ENCODE measurements at regions not wholly inside any gene's neighbourhood (a gene's known extent, or its start where the extent isn't known, plus 50 kb on each side); places are given as distances from the start of the nearest gene placed in this dataset.

GRCh38 chr17:13442361-13442760 is 159.4 kb downstream of the HS3ST3A1 start:
- TF ChIP-seq FOXP2 (optimal IDR thresholded peaks at IDR 0.05; ENCODE audit: borderline replicate concordance, extremely low read depth, extremely low read length, insufficient read depth) (no peak), POLR2AphosphoS5 (IDR thresholded peaks at IDR 0.05; ENCODE audit: low read depth, low read length) (no peak), SIN3A (IDR thresholded peaks at IDR 0.05; ENCODE audit: borderline replicate concordance, insufficient read depth, low read length) (no peak), TAF1 (IDR thresholded peaks at IDR 0.05; ENCODE audit: borderline replicate concordance, insufficient read depth, low read length) (no peak)
- TF ChIP-seq, protein P1, sequence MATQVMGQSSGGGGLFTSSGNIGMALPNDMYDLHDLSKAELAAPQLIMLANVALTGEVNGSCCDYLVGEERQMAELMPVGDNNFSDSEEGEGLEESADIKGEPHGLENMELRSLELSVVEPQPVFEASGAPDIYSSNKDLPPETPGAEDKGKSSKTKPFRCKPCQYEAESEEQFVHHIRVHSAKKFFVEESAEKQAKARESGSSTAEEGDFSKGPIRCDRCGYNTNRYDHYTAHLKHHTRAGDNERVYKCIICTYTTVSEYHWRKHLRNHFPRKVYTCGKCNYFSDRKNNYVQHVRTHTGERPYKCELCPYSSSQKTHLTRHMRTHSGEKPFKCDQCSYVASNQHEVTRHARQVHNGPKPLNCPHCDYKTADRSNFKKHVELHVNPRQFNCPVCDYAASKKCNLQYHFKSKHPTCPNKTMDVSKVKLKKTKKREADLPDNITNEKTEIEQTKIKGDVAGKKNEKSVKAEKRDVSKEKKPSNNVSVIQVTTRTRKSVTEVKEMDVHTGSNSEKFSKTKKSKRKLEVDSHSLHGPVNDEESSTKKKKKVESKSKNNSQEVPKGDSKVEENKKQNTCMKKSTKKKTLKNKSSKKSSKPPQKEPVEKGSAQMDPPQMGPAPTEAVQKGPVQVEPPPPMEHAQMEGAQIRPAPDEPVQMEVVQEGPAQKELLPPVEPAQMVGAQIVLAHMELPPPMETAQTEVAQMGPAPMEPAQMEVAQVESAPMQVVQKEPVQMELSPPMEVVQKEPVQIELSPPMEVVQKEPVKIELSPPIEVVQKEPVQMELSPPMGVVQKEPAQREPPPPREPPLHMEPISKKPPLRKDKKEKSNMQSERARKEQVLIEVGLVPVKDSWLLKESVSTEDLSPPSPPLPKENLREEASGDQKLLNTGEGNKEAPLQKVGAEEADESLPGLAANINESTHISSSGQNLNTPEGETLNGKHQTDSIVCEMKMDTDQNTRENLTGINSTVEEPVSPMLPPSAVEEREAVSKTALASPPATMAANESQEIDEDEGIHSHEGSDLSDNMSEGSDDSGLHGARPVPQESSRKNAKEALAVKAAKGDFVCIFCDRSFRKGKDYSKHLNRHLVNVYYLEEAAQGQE (IDR thresholded peaks at IDR 0.05; ENCODE audit: insufficient read depth in 1 of 2, low read depth in 2 of 2, low read length in 2 of 2) = no peak

GRCh38 chr17:13441873-13442272 is 159.9 kb downstream of the HS3ST3A1 start:
- no peak for TF ChIP-seq POLR2AphosphoS5 (IDR thresholded peaks at IDR 0.05; ENCODE audit: low read depth, low read length)
- TF ChIP-seq SIN3A (IDR thresholded peaks at IDR 0.05; ENCODE audit: borderline replicate concordance, insufficient read depth, low read length) = no peak
- TF ChIP-seq, protein P1 (IDR thresholded peaks at IDR 0.05; ENCODE audit: insufficient read depth in 1 of 2, low read depth in 2 of 2, low read length in 2 of 2) = no peak
- TF ChIP-seq FOXP2 (optimal IDR thresholded peaks at IDR 0.05; ENCODE audit: borderline replicate concordance, extremely low read depth, extremely low read length, insufficient read depth) = no peak
- TF ChIP-seq TAF1 (IDR thresholded peaks at IDR 0.05; ENCODE audit: borderline replicate concordance, insufficient read depth, low read length) = no peak

GRCh38 chr17:13437966-13438779 is 163.6 kb downstream of the HS3ST3A1 start:
- no peak for TF ChIP-seq TAF1 (IDR thresholded peaks at IDR 0.05; ENCODE audit: borderline replicate concordance, insufficient read depth, low read length)
- TF ChIP-seq, protein P1 (IDR thresholded peaks at IDR 0.05; ENCODE audit: insufficient read depth in 1 of 2, low read depth in 2 of 2, low read length in 2 of 2) = 0 out of 4 replicates have a peak, but pooled peaks of 1 of the 2 experiments have one; percentile 56
- 0 out of 2 replicates have a peak, but pooled peaks have one; percentile 36 for TF ChIP-seq POLR2AphosphoS5 (IDR thresholded peaks at IDR 0.05; ENCODE audit: low read depth, low read length)
- TF ChIP-seq SIN3A (IDR thresholded peaks at IDR 0.05; ENCODE audit: borderline replicate concordance, insufficient read depth, low read length) = peak; percentile 77; the same call in 1 of the 2 replicates

DNA sequence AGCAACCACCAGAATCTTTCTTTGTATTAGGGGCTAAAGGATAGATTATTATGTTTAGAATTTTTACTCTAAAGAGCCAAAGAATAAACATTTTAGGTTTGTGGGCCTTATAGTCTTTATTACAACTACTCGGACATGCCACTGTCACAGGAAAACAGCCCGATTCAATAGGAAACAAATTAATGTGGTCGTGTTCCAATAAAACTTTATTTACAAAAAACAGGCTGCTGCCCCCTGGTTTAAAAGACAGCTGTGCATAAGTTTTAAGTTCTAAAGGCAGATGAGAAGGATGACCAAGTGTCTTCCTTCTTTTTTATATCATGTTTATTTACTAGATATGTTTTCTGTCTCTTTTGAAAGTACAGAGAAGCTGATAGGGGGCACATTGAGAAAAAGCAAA is 166.5 kb downstream of the HS3ST3A1 start:
- no peak for TF ChIP-seq POLR2AphosphoS5 (IDR thresholded peaks at IDR 0.05; ENCODE audit: low read depth, low read length)
- TF ChIP-seq SIN3A (IDR thresholded peaks at IDR 0.05; ENCODE audit: borderline replicate concordance, insufficient read depth, low read length) = no peak
- TF ChIP-seq, protein P1 (IDR thresholded peaks at IDR 0.05; ENCODE audit: insufficient read depth in 1 of 2, low read depth in 2 of 2, low read length in 2 of 2) = no peak
- no peak for TF ChIP-seq FOXP2 (optimal IDR thresholded peaks at IDR 0.05; ENCODE audit: borderline replicate concordance, extremely low read depth, extremely low read length, insufficient read depth)
- no peak for TF ChIP-seq TAF1 (IDR thresholded peaks at IDR 0.05; ENCODE audit: borderline replicate concordance, insufficient read depth, low read length)
